H7 (cell line): ENCODE measurements at regions not wholly inside any gene's neighbourhood (a gene's known extent, or its start where the extent isn't known, plus 50 kb on each side); places are given as distances from the start of the nearest gene placed in this dataset.
"Not testable (repeated sequence)": the region's sequence is repeated elsewhere in the genome, so short reads cannot be mapped to it uniquely, and the experiment has no call there.

ENCODE experiments used
- DNase-seq: peaks from one replicate; pipeline ENCODE4 v3.0.0; 2012
- H3K27me3 ChIP-seq: 2 replicates; pipeline ENCODE4 v1.6.0; 2011; ENCODE audit warnings: mild to moderate bottlenecking, low read length; ENCODE audit not compliant: control insufficient read depth, insufficient read depth
- H3K36me3 ChIP-seq: replicated peaks from 2 replicates; pipeline ENCODE4 v1.5.1; 2011; ENCODE audit warnings: low read length; ENCODE audit not compliant: control insufficient read depth, insufficient read depth
- H3K4me3 ChIP-seq: 2 replicates; pipeline ENCODE4 v1.5.1; 2011; ENCODE audit warnings: low read depth, mild to moderate bottlenecking, control low read depth, low read length, moderate library complexity; ENCODE audit not compliant: insufficient read depth

DNA sequence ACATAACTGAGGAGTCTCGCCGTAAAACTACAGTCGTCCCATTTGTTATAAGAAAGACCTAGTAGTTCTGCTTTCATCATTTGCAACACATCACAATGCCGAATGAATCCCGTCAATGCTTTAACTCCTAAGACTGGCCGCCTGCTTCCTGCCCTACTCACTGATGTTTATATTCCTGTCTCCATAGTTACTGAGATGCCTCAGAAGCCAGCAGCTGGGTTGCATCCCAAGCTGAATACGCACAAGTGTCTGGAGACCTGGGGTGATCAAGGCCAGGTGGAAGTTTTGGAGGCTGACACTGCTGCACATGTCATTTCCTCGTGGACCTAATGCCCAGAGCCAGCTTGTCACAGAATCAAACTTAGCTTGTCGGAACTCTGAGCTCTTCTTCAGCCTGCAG, 95.2 kb upstream of the UBE2E1 start:
- DNase-seq: peak; percentile 23
- Histone ChIP-seq H3K27me3 (no peaks in the 10 kb centered on the region), H3K36me3 (no peaks in the 10 kb centered on the region), H3K4me3 (no peak overlapping the region)

DNA sequence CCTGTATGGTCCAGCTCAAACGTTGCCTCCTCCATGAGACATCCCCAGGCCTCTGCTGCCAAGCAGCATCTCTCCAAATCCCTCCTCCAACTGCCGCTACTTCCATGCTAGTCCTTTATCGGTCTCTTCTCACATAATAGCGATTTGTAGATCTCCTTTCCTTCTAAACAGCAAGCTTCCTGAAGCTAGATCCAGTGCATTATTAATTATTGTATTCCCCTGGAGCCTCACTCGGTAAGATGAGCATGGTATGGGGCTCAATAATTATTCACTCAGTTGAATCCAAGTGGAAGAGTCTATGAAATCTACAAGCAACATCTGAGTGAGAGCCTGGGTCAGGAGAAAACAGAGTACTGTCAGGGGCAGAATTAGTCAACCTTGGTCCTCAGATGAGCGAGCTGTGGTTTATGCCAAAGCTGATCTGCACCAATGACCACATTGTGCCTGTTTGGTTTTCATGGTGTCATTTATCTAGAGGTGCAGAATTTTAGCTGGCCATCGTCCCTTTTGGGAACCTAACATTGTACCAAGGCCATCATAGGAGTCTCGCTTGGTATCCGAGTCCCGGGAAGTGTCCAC, 93.8 kb upstream of the UBE2E1 start:
- Histone ChIP-seq H3K36me3 (no peaks in the 10 kb centered on the region), H3K4me3 (no peak overlapping the region), H3K27me3 (no peaks in the 10 kb centered on the region)
- DNase-seq: no peak

DNA sequence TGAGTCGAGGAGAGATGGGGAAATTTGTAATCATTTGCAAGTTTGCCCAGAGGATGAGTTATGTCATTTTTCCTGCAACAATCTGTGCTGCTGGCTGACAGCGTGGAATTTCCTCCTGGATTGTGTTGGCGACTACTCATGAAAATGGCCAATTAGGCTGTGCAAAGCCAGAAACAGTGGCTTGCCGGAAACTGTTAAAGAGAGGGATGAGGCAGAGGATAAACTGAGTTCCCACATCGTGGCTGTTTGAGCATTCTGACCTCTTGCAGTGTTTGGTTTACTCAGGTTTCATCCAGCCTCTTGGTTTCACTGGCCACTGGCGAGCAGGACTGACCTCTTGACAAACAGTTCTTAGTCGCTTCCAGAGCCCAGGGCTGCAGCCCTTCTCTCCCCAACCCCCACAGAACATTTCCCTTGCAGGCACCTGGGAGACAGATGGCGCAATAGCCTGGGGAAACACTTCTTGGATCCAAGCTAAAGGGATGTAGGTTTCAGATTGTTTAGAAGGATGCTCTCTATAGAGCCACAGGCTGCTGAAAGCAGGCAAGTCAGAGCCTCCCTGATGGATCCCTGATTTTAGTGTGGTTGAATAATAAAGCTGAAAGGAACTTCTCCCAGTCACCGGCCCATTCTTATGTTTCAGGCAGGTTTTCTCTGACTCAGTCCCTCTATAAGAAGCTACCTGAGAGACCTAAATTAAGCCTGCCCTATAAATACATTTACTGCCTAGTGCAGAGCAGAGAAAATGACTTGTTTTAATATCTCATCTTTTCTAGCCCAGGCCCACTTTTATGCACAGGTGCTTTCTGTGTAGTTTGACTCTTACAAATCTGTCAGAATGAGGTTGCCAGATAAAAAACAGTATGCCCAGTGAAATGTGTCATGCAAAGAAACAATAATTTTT, 92.8 kb upstream of the UBE2E1 start:
- H3K4me3 ChIP-seq: no peak overlapping the region
- DNase-seq: peak; percentile 70
- H3K27me3 ChIP-seq: no peaks in the 10 kb centered on the region
- no peaks in the 10 kb centered on the region for H3K36me3 ChIP-seq

DNA sequence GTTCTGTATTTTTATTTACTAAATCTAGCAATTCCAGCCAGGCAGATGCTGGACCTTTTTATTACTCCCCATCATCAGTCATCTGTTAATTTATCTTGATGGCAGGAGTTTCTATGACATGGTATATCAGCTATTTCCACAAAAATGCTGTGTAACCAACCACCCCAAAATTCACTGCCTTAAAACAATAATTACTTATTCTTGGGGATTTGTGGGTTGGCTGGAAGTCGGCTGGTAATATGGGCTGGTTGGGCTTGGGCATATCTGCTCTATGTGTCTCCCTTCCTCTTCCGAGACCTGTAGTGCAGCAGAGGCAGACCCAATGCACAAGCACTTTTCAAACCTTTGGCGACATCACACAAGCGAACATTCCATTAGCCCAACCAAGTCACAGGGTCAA, 92.1 kb upstream of the UBE2E1 start:
- no peak overlapping the region for H3K4me3 ChIP-seq
- H3K27me3 ChIP-seq: no peaks in the 10 kb centered on the region
- no peaks in the 10 kb centered on the region for H3K36me3 ChIP-seq
- no peak for DNase-seq

DNA sequence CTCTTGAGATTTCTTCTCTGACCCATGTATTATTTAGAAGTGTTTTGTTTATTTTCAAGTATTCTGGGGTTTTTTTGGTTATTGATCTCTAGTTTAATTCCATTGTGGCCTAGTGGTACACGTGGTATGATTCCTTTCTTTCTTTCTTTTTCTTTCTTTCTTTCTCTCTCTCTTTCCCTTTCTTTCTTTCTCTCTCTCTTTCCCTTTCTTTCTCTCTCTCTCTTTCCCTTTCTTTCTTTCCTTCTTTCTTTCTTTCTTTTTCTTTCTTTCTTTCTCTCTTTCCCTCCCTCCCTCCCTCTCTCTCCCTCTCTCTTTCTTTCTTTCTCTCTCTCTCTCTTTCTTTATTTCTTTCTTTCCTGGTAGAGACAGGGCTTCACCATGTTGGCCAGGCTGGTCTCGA, 85.7 kb upstream of the UBE2E1 start:
- Histone ChIP-seq H3K36me3 (no peaks in the 10 kb centered on the region), H3K4me3 (no peak overlapping the region), H3K27me3 (no peaks in the 10 kb centered on the region)
- no peak for DNase-seq

DNA sequence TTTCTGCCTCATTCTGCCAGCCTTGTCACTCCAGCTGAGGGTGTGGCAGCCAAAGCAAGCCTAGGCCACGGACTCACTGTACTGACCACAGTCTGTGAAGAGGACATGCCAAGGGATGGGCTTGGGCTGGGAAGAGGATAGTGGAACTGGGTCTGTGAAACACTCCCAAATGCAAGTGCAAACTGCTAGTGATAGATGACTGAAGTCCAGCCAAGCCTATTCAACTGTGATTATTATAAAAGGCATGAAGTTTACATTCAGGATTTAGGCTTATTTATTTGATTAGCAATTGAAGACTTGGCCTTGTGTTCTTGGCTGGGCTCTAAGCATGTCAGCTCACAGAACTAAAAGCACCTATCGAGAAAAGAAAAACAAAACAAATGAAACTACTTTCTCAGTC, 84.9 kb upstream of the UBE2E1 start:
- no peaks in the 10 kb centered on the region for H3K27me3 ChIP-seq
- H3K36me3 ChIP-seq: no peaks in the 10 kb centered on the region
- no peak overlapping the region for H3K4me3 ChIP-seq
- DNase-seq: no peak

DNA sequence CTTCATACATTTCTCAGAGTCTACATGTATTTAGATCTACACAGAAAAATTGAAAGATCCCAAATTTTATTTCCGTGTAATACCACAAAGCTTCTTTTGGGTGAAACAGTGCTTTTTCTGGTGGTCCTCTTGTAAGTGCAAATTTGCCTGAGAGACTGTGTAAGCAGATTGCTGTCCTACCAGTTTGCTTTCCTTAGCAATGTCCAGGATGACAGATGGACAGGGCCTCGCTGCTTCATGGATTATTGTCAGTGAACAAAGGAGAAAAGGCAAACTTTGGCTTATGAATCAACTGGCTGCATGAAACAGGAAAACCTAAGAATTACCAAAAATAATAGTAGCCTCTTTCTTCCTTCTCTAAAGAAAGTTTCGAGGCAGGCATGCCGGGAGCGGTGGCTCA, 82.6 kb upstream of the UBE2E1 start:
- Histone ChIP-seq H3K4me3 (no peak overlapping the region), H3K27me3 (no peaks in the 10 kb centered on the region), H3K36me3 (no peaks in the 10 kb centered on the region)
- DNase-seq: no peak

DNA sequence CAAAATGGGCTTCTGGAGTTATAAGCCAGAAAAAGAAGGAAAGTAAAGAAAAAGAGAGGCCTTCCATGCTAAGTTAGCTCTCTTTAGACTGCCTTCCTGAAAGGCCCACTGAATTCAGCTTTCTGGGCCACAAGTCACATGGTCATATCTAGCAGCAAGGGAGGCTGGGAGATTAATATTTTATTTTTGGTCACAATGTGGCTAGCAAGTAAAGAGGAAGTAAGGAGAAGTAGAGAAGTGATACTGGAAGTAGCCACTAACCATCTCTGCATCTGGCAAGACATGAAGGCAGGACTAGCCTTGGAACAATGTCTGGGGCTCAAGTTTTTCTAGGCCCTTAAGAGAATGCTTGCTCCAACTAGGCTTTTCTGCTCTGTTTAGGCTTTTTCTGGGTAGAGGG, 81.8 kb upstream of the UBE2E1 start:
- no peak overlapping the region for H3K4me3 ChIP-seq
- no peak for DNase-seq
- H3K27me3 ChIP-seq: no peaks in the 10 kb centered on the region
- H3K36me3 ChIP-seq: no peaks in the 10 kb centered on the region

DNA sequence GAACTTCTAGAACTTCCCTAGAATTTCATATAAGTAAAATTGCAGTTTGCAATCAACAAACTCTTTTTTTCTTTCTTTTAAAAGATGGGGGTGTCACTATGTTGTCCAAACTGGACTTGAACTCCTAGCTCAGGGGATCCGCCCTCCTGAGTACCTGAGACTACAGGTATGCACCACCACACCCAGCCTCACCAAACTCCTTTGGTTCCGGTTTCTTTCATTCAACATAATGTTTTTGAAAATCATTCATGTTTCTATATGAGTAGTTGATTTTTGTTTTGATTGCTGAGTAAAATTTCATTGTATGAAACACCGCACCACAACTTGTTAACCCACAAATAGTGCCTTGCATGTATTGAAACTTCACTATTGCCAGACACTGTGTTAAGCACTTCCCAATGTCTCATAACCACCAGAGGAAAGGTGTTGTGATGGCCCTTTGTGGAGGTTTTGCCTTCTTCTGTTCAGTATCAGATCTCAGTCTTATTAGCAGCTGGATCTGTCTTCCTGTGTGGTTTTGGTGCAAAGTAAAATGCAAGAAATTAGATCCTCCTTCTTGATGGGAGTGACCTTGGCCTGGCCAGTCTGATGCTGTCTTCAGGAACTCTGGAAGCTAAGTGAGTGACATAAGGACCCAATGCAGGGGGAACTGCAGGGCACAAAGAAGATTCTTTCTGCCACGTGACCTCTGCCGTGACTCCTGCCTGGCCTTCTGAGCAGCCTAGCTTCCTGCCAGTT, 78.8 kb upstream of the UBE2E1 start:
- Histone ChIP-seq H3K27me3 (no peaks in the 10 kb centered on the region), H3K4me3 (no peak overlapping the region), H3K36me3 (no peaks in the 10 kb centered on the region)
- DNase-seq: no peak

DNA sequence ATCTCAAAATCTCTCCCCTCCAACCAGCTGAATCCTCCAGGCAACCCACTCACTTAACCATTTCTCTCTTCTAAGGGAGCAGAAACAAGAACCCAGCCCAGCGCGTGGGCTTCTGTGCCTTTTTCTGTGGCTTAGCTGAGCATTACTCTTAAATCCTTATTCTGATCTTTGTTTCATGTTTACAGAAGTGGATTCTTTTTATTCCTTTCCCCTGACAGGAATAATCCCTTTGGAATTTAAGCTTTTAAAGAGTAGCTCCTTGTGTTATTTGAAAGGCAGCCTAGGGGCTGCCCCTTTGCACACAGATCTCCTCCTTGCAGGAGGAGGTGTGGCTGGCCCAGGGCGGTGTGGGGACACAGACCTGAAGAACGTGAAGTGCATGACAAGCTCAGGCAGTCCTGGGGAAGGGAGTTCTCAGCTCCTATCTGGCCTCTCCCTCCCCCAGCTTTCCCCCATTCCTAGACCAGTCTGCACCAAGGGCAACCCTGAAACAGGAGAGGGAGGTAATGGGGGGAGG, 77.1 kb upstream of the UBE2E1 start:
- Histone ChIP-seq H3K27me3 (no peaks in the 10 kb centered on the region), H3K36me3 (no peaks in the 10 kb centered on the region), H3K4me3 (no peak overlapping the region)
- no peak for DNase-seq

DNA sequence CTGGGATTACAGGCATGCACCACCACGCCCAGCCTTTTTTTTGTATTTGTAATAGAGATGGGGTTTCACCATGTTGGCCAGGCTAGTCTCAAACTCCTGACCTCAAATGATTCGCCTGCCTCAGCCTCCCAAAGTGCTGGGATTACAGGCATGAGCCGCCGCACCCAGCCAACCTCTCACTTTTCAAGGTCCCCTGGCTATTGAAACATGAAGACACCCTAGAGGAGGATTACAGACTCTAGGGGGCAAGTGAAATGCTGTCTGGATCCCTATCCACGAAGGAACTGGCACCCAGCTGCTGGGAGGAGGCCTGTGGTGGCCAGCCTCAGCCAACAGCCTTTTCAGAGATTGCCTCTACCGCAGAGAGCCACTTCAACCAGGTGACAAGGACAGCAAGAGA, 76.4 kb upstream of the UBE2E1 start:
- not testable (repeated sequence) for H3K4me3 ChIP-seq, H3K27me3 ChIP-seq, DNase-seq, H3K36me3 ChIP-seq

DNA sequence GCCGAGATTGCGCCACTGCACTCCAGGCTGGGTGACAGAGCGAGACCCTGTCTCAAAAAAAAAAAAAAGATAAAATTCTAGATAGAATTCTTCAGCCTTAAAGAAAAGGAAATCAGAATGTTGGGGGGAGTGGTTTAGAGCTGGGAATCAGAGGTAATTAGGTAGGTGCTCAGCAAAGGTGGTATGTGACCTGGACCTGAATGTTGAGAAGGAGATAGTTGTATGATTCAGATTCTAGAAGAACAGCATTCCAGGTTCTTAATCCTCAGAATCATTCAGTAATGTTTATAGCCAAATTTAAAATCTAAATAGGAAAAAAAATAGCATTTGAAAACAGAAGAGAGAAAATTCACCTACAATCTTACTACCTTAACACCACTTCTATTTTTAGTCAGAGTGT, 71.3 kb upstream of the UBE2E1 start:
- Histone ChIP-seq H3K4me3 (no peak overlapping the region), H3K27me3 (no peaks in the 10 kb centered on the region), H3K36me3 (no peaks in the 10 kb centered on the region)
- DNase-seq: no peak

DNA sequence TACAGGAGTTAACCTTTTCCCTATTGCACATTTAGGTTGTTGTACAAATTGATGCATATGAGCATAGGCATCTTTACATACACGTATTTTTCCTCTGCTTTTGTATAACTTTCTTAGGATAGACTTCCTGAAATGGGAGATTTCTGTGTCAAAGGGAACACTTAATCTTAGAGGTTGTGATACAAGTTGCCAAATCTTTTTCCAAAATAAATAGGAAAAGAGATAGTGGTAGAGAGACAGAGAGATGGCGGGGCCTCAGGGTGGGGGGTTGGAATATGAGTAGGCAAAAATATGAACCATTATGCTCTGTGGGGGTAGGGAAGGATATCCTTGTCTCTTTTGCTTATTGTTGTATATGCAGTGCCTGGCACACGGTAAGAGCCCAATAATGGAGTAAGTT, 70.7 kb upstream of the UBE2E1 start:
- Histone ChIP-seq H3K27me3 (no peaks in the 10 kb centered on the region), H3K4me3 (no peak overlapping the region), H3K36me3 (no peaks in the 10 kb centered on the region)
- no peak for DNase-seq

DNA sequence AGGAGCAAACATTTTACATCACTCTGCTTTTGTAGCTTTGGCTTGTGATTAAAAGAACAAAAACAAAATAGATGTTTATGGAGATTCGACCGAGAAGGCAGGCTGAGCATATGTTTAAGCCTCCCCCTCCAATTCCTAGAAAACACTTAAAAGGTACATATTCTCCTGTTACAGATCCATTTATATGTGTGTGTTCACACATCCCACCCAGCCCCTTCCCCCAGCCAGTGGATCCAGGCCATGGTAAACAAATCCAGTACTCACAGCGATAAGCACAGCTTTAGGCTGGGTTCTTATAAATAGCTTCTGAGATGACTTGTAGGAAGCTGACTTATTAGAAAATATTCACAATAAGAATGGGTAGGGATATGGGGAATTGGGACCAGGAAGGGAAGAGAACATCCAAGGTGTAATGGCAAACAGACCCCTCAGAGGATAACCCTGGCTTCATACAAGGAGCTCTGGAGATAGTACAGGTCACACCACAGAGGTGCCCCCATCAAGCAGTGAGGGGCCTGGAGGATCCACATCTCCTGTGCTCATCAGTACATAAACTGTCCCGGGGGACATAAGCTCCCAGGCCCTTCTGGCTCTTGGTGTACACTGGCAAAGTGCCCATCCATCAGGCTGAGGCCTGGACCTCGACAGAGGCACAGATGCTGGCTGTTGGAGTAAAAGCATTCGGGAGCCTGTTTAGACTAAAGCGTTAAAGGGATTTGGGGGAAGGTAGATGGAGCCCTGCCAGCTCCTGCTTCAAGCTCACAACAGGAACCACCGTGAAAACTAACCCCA, 70.0 kb upstream of the UBE2E1 start:
- H3K36me3 ChIP-seq: no peaks in the 10 kb centered on the region
- peak; percentile 27 for DNase-seq
- H3K27me3 ChIP-seq: no peaks in the 10 kb centered on the region
- H3K4me3 ChIP-seq: no peak overlapping the region
